K562 (cell line): ENCODE measurements at regions not wholly inside any gene's neighbourhood (a gene's known extent, or its start where the extent isn't known, plus 50 kb on each side); places are given as distances from the start of the nearest gene placed in this dataset.

Experiments
- CBFB ChIP-seq: sonication (generic); formaldehyde crosslinking; IDR thresholded peaks from 2 replicates; pipeline ENCODE4 v1.4.0; 2020; ENCODE audit warnings: mild to moderate bottlenecking, missing genetic modification reagents
- CEBPB ChIP-seq: fragments of 450-650 bp; IDR thresholded peaks from 2 replicates; pipeline ENCODE4 v1.6.1; 2016; ENCODE audit warnings: missing genetic modification characterization, missing compliant biosample characterization
- CTCF ChIP-seq, 3 experiments: IDR thresholded peaks in 2 of 3; conservative IDR thresholded peaks in 1 of 3; 2 replicates each; pipeline ENCODE4 v1.5.1; 2011 to 2012; ENCODE audit warnings: low read length in 3 of 3, mild to moderate bottlenecking in 3 of 3, control low read depth in 2 of 3, improper control_type of control experiment in 1 of 3, inconsistent platforms in 1 of 3, low read depth in 1 of 3, mixed read lengths in 1 of 3, moderate library complexity in 1 of 3; ENCODE audit not compliant: insufficient read depth in 2 of 3
- FOXP4 ChIP-seq: sonication (generic); formaldehyde crosslinking; IDR thresholded peaks from 2 replicates; pipeline ENCODE4 v1.8.0; 2022; ENCODE audit warnings: mild to moderate bottlenecking, missing genetic modification reagents, borderline replicate concordance
- GABPA ChIP-seq: fragments of 200-800 bp; sonication (Bioruptor generic); conservative IDR thresholded peaks from 2 replicates; pipeline ENCODE4 v1.6.1; 2016; ENCODE audit warnings: low read depth, missing genetic modification characterization, missing compliant biosample characterization
- GATA2 ChIP-seq: sonication (generic); formaldehyde crosslinking; IDR thresholded peaks from 2 replicates; pipeline ENCODE4 v1.4.0; 2020; ENCODE audit warnings: mild to moderate bottlenecking, missing genetic modification reagents
- MNT ChIP-seq, 2 experiments: fragments of 450-650 bp; conservative IDR thresholded peaks; 2 replicates each; pipeline ENCODE4 v1.6.1; 2017; ENCODE audit warnings: mild to moderate bottlenecking in 2 of 2, moderate library complexity in 2 of 2
- POLR2A ChIP-seq: fragments of 450-650 bp; conservative IDR thresholded peaks from 2 replicates; pipeline ENCODE4 v1.6.1; 2016
- RFX5 ChIP-seq: IDR thresholded peaks from 2 replicates; pipeline ENCODE4 v1.6.1; 2011; ENCODE audit warnings: low read depth, mild to moderate bottlenecking, improper control_type of control experiment, low read length
- ZFX ChIP-seq: sonication (generic); formaldehyde crosslinking; IDR thresholded peaks from 2 replicates; pipeline ENCODE4 v1.8.0; 2022; ENCODE audit warnings: mild to moderate bottlenecking, missing genetic modification reagents, moderate library complexity
- ZNF263 ChIP-seq: sonication (generic); formaldehyde crosslinking; IDR thresholded peaks from 2 replicates; pipeline ENCODE4 v1.8.0; 2022; ENCODE audit warnings: mild to moderate bottlenecking, missing genetic modification reagents, borderline replicate concordance
- ZNF318 ChIP-seq, 2 experiments: fragments of 450-650 bp; IDR thresholded peaks; 2 replicates each; pipeline ENCODE4 v1.6.1; 2016; ENCODE audit warnings: mild to moderate bottlenecking in 2 of 2, borderline replicate concordance in 1 of 2, low read depth in 1 of 2, moderate library complexity in 1 of 2
- ZNF512 ChIP-seq: IDR thresholded peaks from 2 replicates; pipeline ENCODE4 v1.6.1; 2016; ENCODE audit warnings: missing genetic modification characterization, missing compliant biosample characterization

- no peak for TF ChIP-seq GATA2 (CRISPR knock-in tag)
- no peak for TF ChIP-seq RFX5
- TF ChIP-seq GABPA (tag), result no peak
- TF ChIP-seq ZNF512 (tag), result no peak
- TF ChIP-seq POLR2A, result no peak
- TF ChIP-seq ZNF263, result no peak
- no peak for TF ChIP-seq ZFX (CRISPR knock-in tag)
- no peak for TF ChIP-seq CBFB
- no peak for TF ChIP-seq CEBPB (tag)
- TF ChIP-seq CTCF (IDR thresholded peaks at IDR 0.05 in 2 of 3, conservative IDR thresholded peaks at IDR 0.05 in 1 of 3; ENCODE audit: insufficient read depth in 2 of 3, low read depth in 1 of 3, low read length in 3 of 3), result no peak
- TF ChIP-seq FOXP4 (CRISPR knock-in tag), result no peak
- no peak for TF ChIP-seq ZNF318 (IDR thresholded peaks at IDR 0.05; ENCODE audit: borderline replicate concordance in 1 of 2, low read depth in 1 of 2)
- TF ChIP-seq MNT (conservative IDR thresholded peaks at IDR 0.05), result no peak
These were observed 100.5 kb downstream of the ADRA2A start for GRCh38 chr10:111177379-111177778.
